ENCODE measurements at regions not wholly inside any gene's neighbourhood (a gene's known extent, or its start where the extent isn't known, plus 50 kb on each side); places are given as distances from the start of the nearest gene placed in this dataset.

GRCh38 chr16:9188721-9189120, 97.3 kb downstream of the HAPSTR1 start:
- DNase-seq (ENCODE audit: low read depth, low spot score) (no peak), ATAC-seq (no peak)
- in situ Hi-C loops (cut with HindIII; ENCODE audit: low pct_unique_long_range_greater_than_20kb, low sequenced_read_pairs) (no loop called here), intact Hi-C loops (cut with micrococcal nuclease; ENCODE audit: unreplicated experiment) (no loop called here)
- POLR2A ChIA-PET = no interaction called here
- Histone ChIP-seq H3K27ac (ENCODE audit: low read length) (no peak overlapping the region), H3K4me1 (ENCODE audit: control insufficient read depth, insufficient read depth, low read length) (no peaks in the 10 kb centered on the region), H3K27me3 (ENCODE audit: control insufficient read depth, insufficient read depth, low read length) (no peaks in the 10 kb centered on the region), H3K4me3 (ENCODE audit: low read depth in 2 of 2, low read length in 2 of 2) (no peak overlapping the region), H3K36me3 (ENCODE audit: control insufficient read depth, insufficient read depth, low read length) (no peaks in the 10 kb centered on the region), H3K9me3 (ENCODE audit: control insufficient read depth, insufficient read depth, low read depth, low read length) (no peaks in the 10 kb centered on the region)
- TF ChIP-seq REST (IDR thresholded peaks at IDR 0.05; ENCODE audit: insufficient read depth in 1 of 2, low read depth in 2 of 2, low read length in 1 of 2) (no peak), POLR2AphosphoS5 (IDR thresholded peaks at IDR 0.05; ENCODE audit: low read depth, low read length) (no peak), CTCF (IDR thresholded peaks at IDR 0.05) (no peak), SIN3A (IDR thresholded peaks at IDR 0.05; ENCODE audit: borderline replicate concordance, insufficient read depth, low read depth, low read length) (no peak), TCF7L2 (IDR thresholded peaks at IDR 0.05; ENCODE audit: low read depth, low read length) (no peak)
- no TSS peak for BruUV-seq (replicated peaks)
- CTCF ChIA-PET = no interaction called here

- ChIA-PET CTCF (no interaction called here), POLR2A (no interaction called here)
- Histone ChIP-seq H3K36me3 (ENCODE audit: control insufficient read depth, insufficient read depth, low read length) (no peaks in the 10 kb centered on the region), H3K27me3 (ENCODE audit: control insufficient read depth, insufficient read depth, low read length) (no peaks in the 10 kb centered on the region), H3K9me3 (ENCODE audit: control insufficient read depth, insufficient read depth, low read depth, low read length) (no peaks in the 10 kb centered on the region), H3K27ac (ENCODE audit: low read length) (no peak overlapping the region), H3K4me3 (ENCODE audit: low read depth in 2 of 2, low read length in 2 of 2) (no peak overlapping the region), H3K4me1 (ENCODE audit: control insufficient read depth, insufficient read depth, low read length) (no peaks in the 10 kb centered on the region)
- no peak for DNase-seq (ENCODE audit: low read depth, low spot score)
- no peak for ATAC-seq
- in situ Hi-C loops (cut with HindIII; ENCODE audit: low pct_unique_long_range_greater_than_20kb, low sequenced_read_pairs) (no loop called here), intact Hi-C loops (cut with micrococcal nuclease; ENCODE audit: unreplicated experiment) (no loop called here)
- TF ChIP-seq TCF7L2 (IDR thresholded peaks at IDR 0.05; ENCODE audit: low read depth, low read length) = no peak
- no TSS peak for BruUV-seq (replicated peaks)
Measured at GRCh38 chr16:9191274-9191850, 99.9 kb downstream of the HAPSTR1 start.

- Histone ChIP-seq H3K4me3 (ENCODE audit: low read depth in 2 of 2, low read length in 2 of 2) (no peak overlapping the region), H3K27me3 (ENCODE audit: control insufficient read depth, insufficient read depth, low read length) (no peaks in the 10 kb centered on the region), H3K36me3 (ENCODE audit: control insufficient read depth, insufficient read depth, low read length) (no peaks in the 10 kb centered on the region), H3K9me3 (ENCODE audit: control insufficient read depth, insufficient read depth, low read depth, low read length) (no peaks in the 10 kb centered on the region), H3K4me1 (ENCODE audit: control insufficient read depth, insufficient read depth, low read length) (no peaks in the 10 kb centered on the region), H3K27ac (ENCODE audit: low read length) (no peak overlapping the region)
- CTCF ChIA-PET = no interaction called here
- no peak for DNase-seq (ENCODE audit: low read depth, low spot score)
- intact Hi-C loops (cut with micrococcal nuclease; ENCODE audit: unreplicated experiment) (no loop called here), in situ Hi-C loops (cut with HindIII; ENCODE audit: low pct_unique_long_range_greater_than_20kb, low sequenced_read_pairs) (no loop called here)
- no peak for ATAC-seq
- POLR2A ChIA-PET = no interaction called here
- BruUV-seq (replicated peaks) = no TSS peak
- TF ChIP-seq POLR2AphosphoS5 (IDR thresholded peaks at IDR 0.05; ENCODE audit: low read depth, low read length) = no peak
- TF ChIP-seq REST (IDR thresholded peaks at IDR 0.05; ENCODE audit: insufficient read depth in 1 of 2, low read depth in 2 of 2, low read length in 1 of 2) = no peak
- TF ChIP-seq TCF7L2 (IDR thresholded peaks at IDR 0.05; ENCODE audit: low read depth, low read length) = no peak
- no peak for TF ChIP-seq CTCF (IDR thresholded peaks at IDR 0.05)
- TF ChIP-seq SIN3A (IDR thresholded peaks at IDR 0.05; ENCODE audit: borderline replicate concordance, insufficient read depth, low read depth, low read length) = no peak
Measured at GRCh38 chr16:9192746-9193145, 101.3 kb downstream of the HAPSTR1 start.
